Neural cell (in vitro differentiated cells): ENCODE measurements at regions not wholly inside any gene's neighbourhood (a gene's known extent, or its start where the extent isn't known, plus 50 kb on each side); places are given as distances from the start of the nearest gene placed in this dataset.

Experiments
- CTCF ChIP-seq: fragments of 450-650 bp; IDR thresholded peaks from 2 replicates; pipeline ENCODE4 v1.5.1; 2014; ENCODE audit warnings: antibody characterized with exemption, mild to moderate bottlenecking, moderate library complexity; ENCODE audit not compliant: poor library complexity, severe bottlenecking
- EP300 ChIP-seq: fragments of 450-650 bp; conservative IDR thresholded peaks from 2 replicates; pipeline ENCODE4 v1.6.1; 2014; ENCODE audit warnings: antibody characterized with exemption, mild to moderate bottlenecking, moderate library complexity; ENCODE audit not compliant: poor library complexity, severe bottlenecking
- MXI1 ChIP-seq: fragments of 450-650 bp; conservative IDR thresholded peaks from 2 replicates; pipeline ENCODE4 v1.6.1; 2014; ENCODE audit warnings: antibody characterized with exemption, mild to moderate bottlenecking; ENCODE audit not compliant: poor library complexity, severe bottlenecking
- REST ChIP-seq: IDR thresholded peaks from 2 replicates; pipeline ENCODE4 v1.6.1; 2012; ENCODE audit warnings: borderline replicate concordance

- TF ChIP-seq REST: no peak
- no peak for TF ChIP-seq EP300
- no peak for TF ChIP-seq CTCF
- TF ChIP-seq MXI1: no peak
Observed at GRCh38 chr10:36624551-36625100, 500.8 kb upstream of the ANKRD30A start.
